NCI-H1930 (cell line): ENCODE measurements at regions not wholly inside any gene's neighbourhood (a gene's known extent, or its start where the extent isn't known, plus 50 kb on each side); places are given as distances from the start of the nearest gene placed in this dataset.
"Not testable (repeated sequence)": the region's sequence is repeated elsewhere in the genome, so short reads cannot be mapped to it uniquely, and the experiment has no call there.

Source experiments
- DNase-seq, 2 experiments: peaks; one replicate each; lab custom pipeline; 2025; lab: John Stamatoyannopoulos, UW

GRCh38 chr5:17978954-17979353, 344.7 kb downstream of the TAF11L14 start:
- no peak for DNase-seq

- not testable (repeated sequence) for DNase-seq
Observed at GRCh38 chr5:17982626-17983025, 348.4 kb downstream of the TAF11L14 start.

DNA sequence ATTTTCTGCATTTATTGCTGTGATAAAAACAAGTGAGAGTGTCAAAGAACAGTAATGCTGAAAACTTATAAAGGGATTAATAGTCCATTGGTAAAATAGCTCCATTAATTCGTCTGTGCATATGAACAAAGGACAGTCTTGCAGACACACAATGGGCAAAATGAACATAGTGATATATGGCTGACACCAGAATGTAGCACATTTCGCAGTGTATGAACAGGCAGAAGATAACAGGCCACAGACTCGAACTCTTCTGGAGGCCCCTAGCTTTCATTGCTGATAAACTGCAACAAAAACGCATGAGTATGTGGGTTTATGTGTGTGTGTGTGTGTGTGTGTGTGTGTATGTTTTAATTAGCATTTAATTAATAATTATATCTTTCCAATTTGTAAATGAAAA, 354.8 kb downstream of the TAF11L14 start:
- no peak for DNase-seq

DNA sequence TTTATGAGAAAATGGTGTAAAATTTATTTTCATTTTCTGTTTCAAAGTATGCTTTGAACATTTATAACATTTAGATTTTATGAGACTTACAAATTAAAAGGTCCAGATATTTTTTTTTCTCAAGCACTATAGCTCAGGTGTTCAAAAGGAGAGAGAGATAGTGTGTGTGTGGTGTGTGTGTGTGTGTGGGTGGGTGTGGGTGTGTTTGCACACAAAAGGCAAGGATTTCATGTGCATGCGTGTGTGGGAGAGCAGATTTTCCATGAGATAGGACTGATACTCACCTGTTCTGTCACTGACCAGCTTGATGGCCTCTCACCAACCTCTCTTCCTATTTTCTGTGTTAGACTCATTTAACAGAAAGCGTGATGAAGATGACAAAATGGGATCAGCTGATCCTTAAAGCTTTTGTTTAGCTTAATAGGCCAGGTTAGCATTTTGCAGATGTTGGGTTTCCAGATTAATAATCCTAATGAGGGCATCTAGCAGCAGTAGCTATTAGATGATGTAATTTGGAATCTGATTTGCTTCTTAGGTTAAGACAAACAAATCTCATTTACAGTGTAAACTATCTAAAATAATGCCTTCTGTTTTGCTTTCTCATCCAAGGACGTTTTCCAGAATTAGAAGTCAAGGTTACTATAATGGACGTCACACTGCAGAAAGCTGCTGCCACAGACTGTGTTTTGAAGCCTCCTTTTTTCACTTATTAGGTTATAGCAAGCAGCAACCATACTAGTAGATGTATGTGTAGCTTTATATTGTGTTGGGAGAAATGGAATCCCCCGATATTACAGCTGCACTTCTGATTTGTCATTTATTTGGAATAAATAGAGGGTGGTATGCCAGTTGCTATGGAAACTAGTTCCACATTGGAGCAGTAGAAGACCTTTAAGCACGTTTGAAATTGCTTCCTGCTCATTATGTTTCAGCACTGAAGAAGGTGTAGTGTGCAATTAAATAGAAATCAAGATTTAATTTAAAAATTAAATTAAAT, 355.6 kb downstream of the TAF11L14 start:
- peak in 1 of 2 experiments; percentile 37 for DNase-seq

- DNase-seq: peak; percentile 41 to 64
Observed at GRCh38 chr5:17991775-17992174, 357.5 kb downstream of the TAF11L14 start.

- no peak for DNase-seq
Observed at GRCh38 chr5:17992291-17992690, 358.0 kb downstream of the TAF11L14 start.

GRCh38 chr5:17995997-17996396, 361.7 kb downstream of the TAF11L14 start:
- peak in 1 of 2 experiments; percentile 27 for DNase-seq

DNA sequence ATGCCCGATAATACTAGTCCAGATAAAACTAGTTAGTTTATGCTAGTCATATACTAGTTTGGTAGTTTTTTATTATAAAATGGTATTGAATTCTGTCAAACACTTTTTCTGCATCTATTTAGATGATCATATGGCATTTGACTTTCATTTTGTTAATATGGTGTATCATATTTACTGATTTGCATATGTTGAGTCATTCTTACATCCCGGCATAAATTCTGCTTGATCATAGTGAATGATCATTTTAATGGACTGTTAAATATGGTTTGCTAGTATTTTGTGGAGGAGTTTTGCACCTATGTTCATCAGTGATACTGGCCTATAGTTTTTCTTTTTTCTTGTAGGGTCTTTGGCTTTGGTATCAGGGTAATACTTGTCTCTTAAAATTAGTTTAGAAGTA, 365.6 kb downstream of the TAF11L14 start:
- DNase-seq: no peak

DNA sequence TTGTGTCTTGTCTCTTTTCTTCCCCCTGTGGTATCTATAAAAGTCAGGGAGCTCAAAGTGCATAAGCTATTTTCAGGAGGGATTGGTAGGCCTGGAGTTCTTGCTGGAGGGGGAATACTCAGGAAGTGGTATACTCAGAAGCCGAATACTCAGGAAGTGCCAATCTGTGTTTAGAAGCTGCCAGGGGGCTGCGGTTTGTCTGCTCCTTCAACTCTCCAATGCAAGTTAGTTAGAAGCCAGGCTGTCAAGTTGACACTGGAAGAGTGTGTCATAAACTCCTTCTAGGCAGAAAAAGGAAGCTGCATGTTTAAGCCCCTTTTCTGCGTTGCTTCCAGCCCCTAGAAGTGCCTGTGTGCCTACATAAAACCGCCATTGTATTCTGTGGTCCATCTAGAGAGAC, 366.5 kb downstream of the TAF11L14 start:
- no peak for DNase-seq

DNA sequence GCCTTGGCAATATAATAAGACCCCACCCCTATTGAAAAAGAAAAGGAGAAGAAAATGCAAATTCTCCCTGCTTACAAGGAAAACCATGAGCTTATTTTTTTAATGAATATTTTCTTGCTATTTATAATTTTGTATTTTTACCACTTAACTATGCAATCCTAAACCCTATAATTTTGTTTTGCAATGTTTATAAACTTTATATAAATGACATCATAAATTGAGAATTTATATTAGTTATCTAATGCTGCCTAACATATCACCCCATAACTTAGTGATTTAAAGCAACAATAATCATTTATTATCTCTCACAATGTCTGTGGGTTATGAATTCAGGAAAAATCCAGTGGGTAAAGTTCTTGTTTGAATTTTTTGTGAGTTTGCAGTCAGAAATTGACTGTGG, 369.1 kb downstream of the TAF11L14 start:
- no peak for DNase-seq

GRCh38 chr5:18003784-18004183, 369.5 kb downstream of the TAF11L14 start:
- DNase-seq: no peak

DNA sequence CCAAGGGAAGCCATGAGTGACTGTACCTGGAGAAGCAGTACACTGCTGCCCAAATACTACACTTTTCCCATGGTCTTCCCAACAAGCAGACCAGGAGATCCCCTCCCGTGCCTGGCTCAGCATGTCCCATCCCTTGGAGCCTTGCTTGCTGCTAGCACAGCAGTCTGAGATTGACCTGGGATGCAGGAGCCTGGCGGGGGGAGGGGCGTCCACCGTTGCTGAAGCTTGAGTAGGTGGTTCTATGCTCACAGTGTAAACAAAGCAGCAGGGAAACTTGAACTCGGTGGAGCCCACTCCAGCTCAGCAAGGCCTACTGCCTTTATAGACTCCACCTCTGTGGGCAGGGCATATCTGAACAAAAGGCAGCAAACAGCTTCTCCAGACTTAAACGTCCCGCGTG, 372.0 kb downstream of the TAF11L14 start:
- not testable (repeated sequence) for DNase-seq

DNA sequence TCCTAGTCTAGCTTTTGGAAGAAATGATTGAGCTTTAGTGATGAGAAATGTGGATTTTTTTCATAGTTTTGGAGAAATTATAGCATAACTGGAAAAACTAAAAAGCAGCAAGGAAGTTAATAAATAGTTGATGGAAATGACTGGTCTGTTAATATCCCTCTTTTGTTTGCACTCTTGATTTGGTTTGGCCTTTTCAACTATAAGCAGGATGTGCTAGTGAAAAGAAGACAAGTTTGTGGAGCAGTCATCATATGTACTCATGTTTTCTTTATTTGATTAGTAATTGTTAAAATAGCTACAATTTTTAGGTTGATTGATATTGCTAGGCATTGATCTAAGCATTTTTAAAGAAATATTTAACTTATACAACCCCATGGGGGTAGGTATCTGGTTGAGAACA, 374.7 kb downstream of the TAF11L14 start:
- DNase-seq: no peak

- no peak for DNase-seq
Observed at GRCh38 chr5:18010053-18010452, 375.8 kb downstream of the TAF11L14 start.

GRCh38 chr5:18018472-18018871, 384.2 kb downstream of the TAF11L14 start:
- no peak for DNase-seq

GRCh38 chr5:18023275-18023674, 389.0 kb downstream of the TAF11L14 start:
- DNase-seq: no peak

DNA sequence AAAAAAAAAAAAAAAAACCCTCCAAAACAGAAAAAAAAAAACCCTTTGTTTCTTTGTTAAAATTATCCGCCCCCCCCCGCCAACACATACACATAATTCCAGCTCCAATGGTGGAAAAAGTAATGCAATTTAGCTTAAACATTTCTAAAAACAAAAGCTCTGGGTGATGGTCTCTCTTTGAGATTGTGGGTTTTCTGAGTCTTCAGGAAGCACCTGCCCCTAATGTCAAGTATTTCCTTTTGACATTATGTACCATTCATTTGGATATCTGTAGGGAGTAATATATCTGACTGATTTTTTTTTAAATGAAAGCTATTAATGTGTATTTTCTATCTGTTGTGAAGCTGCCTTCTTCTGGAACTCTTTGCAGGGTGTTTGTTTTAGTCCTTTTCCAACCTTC, 389.7 kb downstream of the TAF11L14 start:
- DNase-seq: no peak

GRCh38 chr5:18024542-18024941, 390.3 kb downstream of the TAF11L14 start:
- DNase-seq: no peak

DNA sequence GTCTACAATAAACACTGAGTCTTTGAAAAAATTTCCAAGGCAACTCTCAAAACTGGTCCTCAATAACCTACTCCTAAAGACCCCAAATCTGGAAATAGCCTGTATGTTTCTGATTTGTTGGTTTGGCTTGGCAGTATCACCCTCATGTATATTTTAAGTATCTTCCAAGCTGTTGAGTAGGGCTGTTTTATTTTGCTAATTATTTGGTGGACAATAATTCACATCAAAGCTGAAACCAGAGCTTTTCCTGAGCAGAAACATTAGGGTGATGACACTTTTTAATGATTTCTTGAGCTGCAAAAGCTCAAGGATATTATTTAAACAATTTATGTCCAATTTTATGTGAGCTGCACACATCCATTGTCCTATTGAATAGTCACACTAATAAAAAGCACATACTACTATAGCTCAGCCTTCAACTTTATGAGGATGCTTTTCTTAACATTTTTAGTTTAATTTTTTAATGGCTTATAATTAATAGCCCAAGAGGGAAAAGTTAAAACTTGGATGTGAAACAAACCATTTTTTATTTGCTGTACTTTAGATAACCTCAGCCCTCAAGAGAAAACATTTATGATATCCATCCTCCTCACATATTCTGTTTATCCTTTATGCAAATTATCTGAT, 393.1 kb downstream of the TAF11L14 start:
- DNase-seq: no peak

DNA sequence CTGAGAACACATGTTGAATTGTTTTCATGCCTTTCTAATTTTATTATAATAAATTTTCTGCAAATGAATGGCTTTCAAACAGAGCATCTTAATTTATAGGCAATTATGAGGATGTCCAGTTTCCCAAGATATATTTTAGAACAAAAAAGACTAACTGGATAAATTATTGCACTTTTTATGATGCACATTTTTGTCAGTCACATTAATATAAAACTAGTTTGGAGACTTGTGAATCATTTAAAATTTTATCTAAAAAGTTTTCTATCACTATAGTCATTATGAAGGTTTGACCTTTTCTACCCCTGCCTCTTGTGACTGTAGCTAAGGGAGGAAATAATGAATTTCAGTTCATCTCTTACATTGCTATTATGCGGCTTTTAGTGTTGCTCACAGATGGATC, 393.8 kb downstream of the TAF11L14 start:
- no peak for DNase-seq

GRCh38 chr5:18032744-18033143, 398.5 kb downstream of the TAF11L14 start:
- DNase-seq: no peak

GRCh38 chr5:18036531-18036930, 402.3 kb downstream of the TAF11L14 start:
- DNase-seq: no peak

DNA sequence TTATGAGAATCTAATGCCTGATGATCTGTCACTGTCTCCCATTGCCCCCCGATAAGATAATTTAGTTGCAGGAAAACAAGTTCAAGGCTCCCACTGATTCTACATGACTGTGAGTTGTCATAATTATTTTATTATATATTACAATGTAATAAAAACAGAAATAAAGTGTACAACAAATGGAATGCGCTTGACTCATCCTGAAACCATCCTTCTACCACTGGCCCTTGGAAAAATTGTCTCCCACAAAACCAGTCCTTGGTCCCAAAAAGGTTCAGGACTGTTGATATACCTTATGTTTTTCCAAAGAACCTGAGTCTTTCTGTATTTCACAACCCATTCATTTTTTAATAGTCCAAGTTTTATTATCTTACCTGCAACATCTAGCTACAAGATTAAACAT, 403.5 kb downstream of the TAF11L14 start:
- no peak for DNase-seq
